ENCODE measurements at regions not wholly inside any gene's neighbourhood (a gene's known extent, or its start where the extent isn't known, plus 50 kb on each side); places are given as distances from the start of the nearest gene placed in this dataset.

- TF ChIP-seq, protein P1, sequence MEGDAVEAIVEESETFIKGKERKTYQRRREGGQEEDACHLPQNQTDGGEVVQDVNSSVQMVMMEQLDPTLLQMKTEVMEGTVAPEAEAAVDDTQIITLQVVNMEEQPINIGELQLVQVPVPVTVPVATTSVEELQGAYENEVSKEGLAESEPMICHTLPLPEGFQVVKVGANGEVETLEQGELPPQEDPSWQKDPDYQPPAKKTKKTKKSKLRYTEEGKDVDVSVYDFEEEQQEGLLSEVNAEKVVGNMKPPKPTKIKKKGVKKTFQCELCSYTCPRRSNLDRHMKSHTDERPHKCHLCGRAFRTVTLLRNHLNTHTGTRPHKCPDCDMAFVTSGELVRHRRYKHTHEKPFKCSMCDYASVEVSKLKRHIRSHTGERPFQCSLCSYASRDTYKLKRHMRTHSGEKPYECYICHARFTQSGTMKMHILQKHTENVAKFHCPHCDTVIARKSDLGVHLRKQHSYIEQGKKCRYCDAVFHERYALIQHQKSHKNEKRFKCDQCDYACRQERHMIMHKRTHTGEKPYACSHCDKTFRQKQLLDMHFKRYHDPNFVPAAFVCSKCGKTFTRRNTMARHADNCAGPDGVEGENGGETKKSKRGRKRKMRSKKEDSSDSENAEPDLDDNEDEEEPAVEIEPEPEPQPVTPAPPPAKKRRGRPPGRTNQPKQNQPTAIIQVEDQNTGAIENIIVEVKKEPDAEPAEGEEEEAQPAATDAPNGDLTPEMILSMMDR (conservative IDR thresholded peaks at IDR 0.05; ENCODE audit: low read length) = no peak
- TF ChIP-seq EZH2phosphoT487 (IDR thresholded peaks at IDR 0.05; ENCODE audit: borderline replicate concordance, low read depth, low read length) = no peak
These were observed 467.7 kb upstream of the MEF2C start for GRCh38 chr5:89350684-89351083.

Data from OCI-LY7 (cell line).